ENCODE measurements at regions not wholly inside any gene's neighbourhood (a gene's known extent, or its start where the extent isn't known, plus 50 kb on each side); places are given as distances from the start of the nearest gene placed in this dataset.

GRCh38 chr2:103276869-103277268, 515.0 kb downstream of the TMEM182 start:
- TF ChIP-seq, protein P1, sequence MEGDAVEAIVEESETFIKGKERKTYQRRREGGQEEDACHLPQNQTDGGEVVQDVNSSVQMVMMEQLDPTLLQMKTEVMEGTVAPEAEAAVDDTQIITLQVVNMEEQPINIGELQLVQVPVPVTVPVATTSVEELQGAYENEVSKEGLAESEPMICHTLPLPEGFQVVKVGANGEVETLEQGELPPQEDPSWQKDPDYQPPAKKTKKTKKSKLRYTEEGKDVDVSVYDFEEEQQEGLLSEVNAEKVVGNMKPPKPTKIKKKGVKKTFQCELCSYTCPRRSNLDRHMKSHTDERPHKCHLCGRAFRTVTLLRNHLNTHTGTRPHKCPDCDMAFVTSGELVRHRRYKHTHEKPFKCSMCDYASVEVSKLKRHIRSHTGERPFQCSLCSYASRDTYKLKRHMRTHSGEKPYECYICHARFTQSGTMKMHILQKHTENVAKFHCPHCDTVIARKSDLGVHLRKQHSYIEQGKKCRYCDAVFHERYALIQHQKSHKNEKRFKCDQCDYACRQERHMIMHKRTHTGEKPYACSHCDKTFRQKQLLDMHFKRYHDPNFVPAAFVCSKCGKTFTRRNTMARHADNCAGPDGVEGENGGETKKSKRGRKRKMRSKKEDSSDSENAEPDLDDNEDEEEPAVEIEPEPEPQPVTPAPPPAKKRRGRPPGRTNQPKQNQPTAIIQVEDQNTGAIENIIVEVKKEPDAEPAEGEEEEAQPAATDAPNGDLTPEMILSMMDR (IDR thresholded peaks at IDR 0.05; ENCODE audit: low read depth, low read length, missing input control): no peak
- no peak for TF ChIP-seq GABPA (IDR thresholded peaks at IDR 0.05 in 1 of 2, conservative IDR thresholded peaks at IDR 0.05 in 1 of 2)
- no peak for TF ChIP-seq EGR1 (IDR thresholded peaks at IDR 0.05; ENCODE audit: low read depth in 2 of 2)
- TF ChIP-seq, protein P2, sequence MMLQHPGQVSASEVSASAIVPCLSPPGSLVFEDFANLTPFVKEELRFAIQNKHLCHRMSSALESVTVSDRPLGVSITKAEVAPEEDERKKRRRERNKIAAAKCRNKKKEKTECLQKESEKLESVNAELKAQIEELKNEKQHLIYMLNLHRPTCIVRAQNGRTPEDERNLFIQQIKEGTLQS (IDR thresholded peaks at IDR 0.05): no peak
- TF ChIP-seq TAF1 (conservative IDR thresholded peaks at IDR 0.05): no peak
- TF ChIP-seq REST (IDR thresholded peaks at IDR 0.05): no peak
